ENCODE measurements at regions not wholly inside any gene's neighbourhood (a gene's known extent, or its start where the extent isn't known, plus 50 kb on each side); places are given as distances from the start of the nearest gene placed in this dataset.
"Not testable (repeated sequence)": the region's sequence is repeated elsewhere in the genome, so short reads cannot be mapped to it uniquely, and the experiment has no call there.

GRCh38 chr7:65105650-65106203 lies 99.2 kb upstream of the ERV3-1 start:
- H3K4me3 Mint-ChIP-seq; H3K27me3 Mint-ChIP-seq (ENCODE audit: low read depth); DNase-seq (ENCODE audit: low spot score); H3K27ac Mint-ChIP-seq; H3K9me3 Mint-ChIP-seq; H3K4me1 Mint-ChIP-seq (ENCODE audit: low read depth); H3K36me3 Mint-ChIP-seq (ENCODE audit: low read depth): not testable (repeated sequence)

DNA sequence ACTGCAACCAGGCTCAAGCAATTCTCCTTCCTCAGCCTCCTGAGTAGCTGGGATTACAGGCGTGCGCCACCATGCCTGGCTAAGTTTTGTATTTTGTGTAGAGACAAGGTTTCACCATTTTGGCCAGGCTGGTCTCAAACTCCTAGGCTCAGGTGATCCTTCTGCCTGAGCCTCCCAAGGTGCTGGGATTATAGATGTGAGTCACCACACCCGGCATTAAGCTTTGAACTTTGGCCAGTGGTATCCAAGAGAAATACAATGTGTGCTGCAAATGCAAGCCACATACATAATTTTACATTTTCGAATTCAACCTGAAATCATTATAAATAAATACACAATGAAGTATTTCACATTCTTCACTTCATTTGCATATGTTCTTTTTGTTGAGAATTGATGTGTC lies 94.0 kb upstream of the ERV3-1 start:
- H3K4me3 Mint-ChIP-seq; H3K9me3 Mint-ChIP-seq; H3K27ac Mint-ChIP-seq; DNase-seq (ENCODE audit: low spot score); H3K36me3 Mint-ChIP-seq (ENCODE audit: low read depth); H3K27me3 Mint-ChIP-seq (ENCODE audit: low read depth); H3K4me1 Mint-ChIP-seq (ENCODE audit: low read depth): not testable (repeated sequence)

DNA sequence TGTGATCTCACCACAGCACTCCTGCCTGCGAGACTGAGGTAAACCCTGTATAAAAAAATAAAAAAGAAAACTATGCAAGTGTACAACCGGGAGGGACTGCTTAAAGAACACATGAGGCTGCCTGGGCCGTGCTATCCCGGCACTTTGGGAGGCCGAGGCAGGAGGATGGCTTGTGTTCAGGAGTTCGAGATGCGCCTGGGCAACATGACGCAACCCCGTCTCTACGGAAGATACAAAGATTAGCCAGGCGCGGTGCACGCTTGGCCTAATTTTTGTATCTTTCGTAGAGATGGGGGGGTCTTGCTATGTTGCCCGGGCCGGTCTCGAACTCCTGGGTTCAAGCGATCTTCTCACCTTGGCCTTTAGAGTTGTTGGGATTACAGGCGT lies 75.2 kb upstream of the ERV3-1 start:
- Mint-ChIP-seq H3K4me3 (peak overlapping the region; percentile 87), H3K27ac (peak overlapping the region; percentile 85)
- H3K27me3 Mint-ChIP-seq (ENCODE audit: low read depth); DNase-seq (ENCODE audit: low spot score); H3K36me3 Mint-ChIP-seq (ENCODE audit: low read depth); H3K9me3 Mint-ChIP-seq; H3K4me1 Mint-ChIP-seq (ENCODE audit: low read depth): not testable (repeated sequence)

DNA sequence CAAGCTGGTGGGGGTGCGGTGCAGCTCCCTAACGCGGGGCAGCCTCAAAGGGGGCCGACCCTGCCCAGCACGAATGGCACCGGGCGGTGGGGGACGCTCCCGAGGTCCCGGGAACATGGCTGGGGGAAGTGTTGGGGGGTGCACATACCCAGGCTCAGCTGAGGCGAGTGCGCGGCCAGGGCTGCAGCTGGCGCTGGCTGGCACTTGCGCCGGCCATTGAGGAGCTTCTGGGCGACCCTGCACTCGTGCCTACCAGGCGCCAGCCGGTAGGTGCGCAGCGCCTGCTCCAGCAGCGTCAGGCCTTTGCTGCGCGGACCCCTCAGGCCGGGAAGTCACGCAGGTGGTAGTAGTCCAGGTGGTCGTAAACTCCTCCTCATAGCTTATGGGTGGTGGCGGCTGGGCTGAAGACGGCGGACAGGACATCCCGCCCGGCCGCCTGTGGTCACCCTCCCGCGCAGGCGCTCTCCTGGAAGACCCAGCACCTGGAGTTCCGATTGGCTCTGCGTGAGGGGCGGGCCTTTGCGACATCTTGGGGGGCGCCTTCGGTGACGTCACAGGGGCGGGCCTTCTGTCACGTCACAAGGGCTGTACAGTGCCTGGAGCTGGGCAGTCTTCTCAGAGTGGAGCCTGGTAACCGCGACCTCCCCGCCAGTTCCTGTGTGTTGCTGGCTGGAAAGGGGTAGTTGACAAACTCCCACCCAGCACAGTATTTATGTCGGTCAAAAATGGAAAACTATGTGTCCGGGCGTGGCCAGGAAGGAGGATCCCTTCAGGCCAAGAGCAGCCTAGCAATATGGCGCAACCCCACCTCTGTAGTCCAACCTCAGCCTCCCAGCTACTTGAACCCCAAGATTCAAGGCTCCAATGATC lies 74.5 kb upstream of the ERV3-1 start:
- not testable (repeated sequence) for H3K36me3 Mint-ChIP-seq (ENCODE audit: low read depth); H3K27me3 Mint-ChIP-seq (ENCODE audit: low read depth); H3K9me3 Mint-ChIP-seq; H3K4me1 Mint-ChIP-seq (ENCODE audit: low read depth)
- H3K4me3 Mint-ChIP-seq = peak overlapping the region; percentile 87
- peak; percentile 89 for DNase-seq (ENCODE audit: low spot score)
- H3K27ac Mint-ChIP-seq = peak overlapping the region; percentile 85

DNA sequence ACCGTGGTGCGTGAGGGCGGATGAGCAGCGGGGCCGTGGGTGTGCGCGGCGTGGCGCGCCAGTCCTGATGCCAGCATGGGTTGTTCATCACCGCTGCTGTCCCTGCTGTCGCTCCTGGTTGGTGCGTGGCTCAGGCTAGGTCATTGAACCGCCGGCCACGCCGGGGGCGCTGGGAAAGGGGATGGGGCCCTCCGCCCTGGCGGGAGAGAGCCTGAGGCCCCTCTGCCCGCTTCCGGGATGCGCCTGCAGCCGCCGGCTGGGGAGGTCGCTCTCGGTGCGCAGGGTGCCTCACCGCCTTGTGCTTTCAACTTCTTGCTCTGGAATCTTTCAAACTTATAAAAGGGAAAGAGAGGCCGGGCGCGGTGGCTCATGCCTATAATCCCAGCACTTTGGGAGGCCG lies 68.5 kb upstream of the ERV3-1 start:
- H3K27me3 Mint-ChIP-seq (ENCODE audit: low read depth); H3K4me1 Mint-ChIP-seq (ENCODE audit: low read depth); DNase-seq (ENCODE audit: low spot score); H3K9me3 Mint-ChIP-seq; H3K4me3 Mint-ChIP-seq; H3K27ac Mint-ChIP-seq: not testable (repeated sequence)
- H3K36me3 Mint-ChIP-seq (ENCODE audit: low read depth) = peaks cover 21% of the 10 kb centered on the region

DNA sequence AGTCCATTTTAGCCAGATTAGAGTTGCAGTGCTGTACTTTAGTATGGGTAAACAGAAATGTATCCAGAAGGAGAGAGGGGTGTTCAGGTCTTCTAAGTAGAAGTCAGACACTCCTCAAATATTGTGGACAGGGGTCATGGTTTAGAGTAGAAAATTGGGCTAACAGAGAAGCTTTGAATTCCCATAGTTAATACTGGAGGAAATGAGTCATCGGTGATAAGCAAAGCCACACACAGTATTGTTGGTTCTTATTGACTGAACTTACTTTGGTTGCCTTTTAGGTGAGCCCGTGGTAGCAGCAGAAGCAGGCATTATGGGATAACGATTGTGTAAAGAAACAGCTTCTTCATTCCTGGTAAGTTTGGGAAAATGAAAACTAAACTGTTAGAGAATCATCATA lies 66.7 kb upstream of the ERV3-1 start:
- not testable (repeated sequence) for H3K4me3 Mint-ChIP-seq; H3K27me3 Mint-ChIP-seq (ENCODE audit: low read depth); H3K4me1 Mint-ChIP-seq (ENCODE audit: low read depth); DNase-seq (ENCODE audit: low spot score); H3K27ac Mint-ChIP-seq; H3K9me3 Mint-ChIP-seq
- H3K36me3 Mint-ChIP-seq (ENCODE audit: low read depth) = peaks cover 31% of the 10 kb centered on the region

DNA sequence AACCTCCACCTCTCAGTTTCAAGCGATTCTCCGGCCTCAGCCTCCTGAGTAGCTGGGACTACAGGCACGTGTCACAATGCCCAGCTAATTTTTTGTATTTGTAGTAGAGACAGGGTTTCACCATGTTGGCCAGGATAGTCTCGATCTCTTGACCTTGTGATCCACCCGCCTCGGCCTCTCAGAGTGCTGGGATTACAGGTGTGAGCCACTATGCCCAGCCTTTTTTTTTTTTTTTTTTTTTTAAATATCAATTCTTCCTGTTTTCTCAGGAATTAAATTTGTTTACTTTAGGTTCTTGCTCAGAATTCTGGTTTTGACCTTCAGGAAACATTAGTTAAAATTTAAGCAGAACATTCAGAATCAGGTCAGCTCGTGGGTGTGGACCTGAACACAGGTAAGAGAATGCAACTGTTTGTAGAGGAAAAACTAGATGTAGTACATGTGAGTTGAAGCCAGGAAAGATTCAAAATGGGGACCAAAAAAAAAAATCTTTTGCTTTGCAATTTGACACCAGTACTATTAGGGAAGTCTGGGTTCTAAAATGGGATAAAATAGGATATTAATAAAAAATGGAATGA lies 65.5 kb upstream of the ERV3-1 start:
- H3K9me3 Mint-ChIP-seq; H3K27me3 Mint-ChIP-seq (ENCODE audit: low read depth); H3K27ac Mint-ChIP-seq; DNase-seq (ENCODE audit: low spot score); H3K4me1 Mint-ChIP-seq (ENCODE audit: low read depth); H3K4me3 Mint-ChIP-seq: not testable (repeated sequence)
- H3K36me3 Mint-ChIP-seq (ENCODE audit: low read depth) = peaks cover 30% of the 10 kb centered on the region

- H3K9me3 Mint-ChIP-seq; H3K27me3 Mint-ChIP-seq (ENCODE audit: low read depth); H3K4me3 Mint-ChIP-seq; H3K4me1 Mint-ChIP-seq (ENCODE audit: low read depth); H3K27ac Mint-ChIP-seq; DNase-seq (ENCODE audit: low spot score): not testable (repeated sequence)
- H3K36me3 Mint-ChIP-seq (ENCODE audit: low read depth) = peaks cover 36% of the 10 kb centered on the region
Measured at GRCh38 chr7:65069476-65069875, 63.0 kb upstream of the ERV3-1 start.

GRCh38 chr7:65062566-65062965 lies 56.1 kb upstream of the ERV3-1 start:
- peaks cover 17% of the 10 kb centered on the region for H3K36me3 Mint-ChIP-seq (ENCODE audit: low read depth)
- H3K4me1 Mint-ChIP-seq (ENCODE audit: low read depth); H3K9me3 Mint-ChIP-seq; H3K27me3 Mint-ChIP-seq (ENCODE audit: low read depth); H3K4me3 Mint-ChIP-seq; DNase-seq (ENCODE audit: low spot score); H3K27ac Mint-ChIP-seq: not testable (repeated sequence)

DNA sequence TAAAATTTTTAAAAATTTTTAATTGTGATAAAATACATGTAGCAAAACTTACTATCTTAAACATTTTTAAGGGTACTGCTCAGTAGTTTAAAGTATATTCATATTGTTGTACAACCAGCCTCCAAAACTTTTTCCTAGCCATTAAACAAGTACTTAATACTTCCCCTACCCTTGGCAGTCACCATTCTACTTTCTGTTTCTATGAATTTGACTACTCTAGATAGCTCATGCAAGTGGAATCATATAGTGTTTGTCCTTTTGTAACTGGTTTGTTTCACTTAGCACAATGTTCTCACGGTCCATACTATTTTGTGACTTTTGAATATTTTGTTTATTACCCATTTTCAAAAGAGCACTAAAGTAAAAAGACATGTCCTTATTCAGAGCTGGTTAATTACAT lies 52.8 kb upstream of the ERV3-1 start:
- H3K27me3 Mint-ChIP-seq (ENCODE audit: low read depth); H3K4me3 Mint-ChIP-seq; H3K4me1 Mint-ChIP-seq (ENCODE audit: low read depth); H3K9me3 Mint-ChIP-seq; H3K27ac Mint-ChIP-seq; DNase-seq (ENCODE audit: low spot score): not testable (repeated sequence)
- peaks cover 36% of the 10 kb centered on the region for H3K36me3 Mint-ChIP-seq (ENCODE audit: low read depth)
